ENCODE measurements at regions not wholly inside any gene's neighbourhood (a gene's known extent, or its start where the extent isn't known, plus 50 kb on each side); places are given as distances from the start of the nearest gene placed in this dataset.
A peak's percentile ranks its signal among the peaks of the same experiment; 100 is the strongest.

GRCh38 chr9:124180557-124180956, 77.2 kb upstream of the NEK6 start:
- DNase-seq, result peak; percentile 90

- peak; percentile 83 for DNase-seq
Observed at GRCh38 chr9:124182741-124183140, 75.0 kb upstream of the NEK6 start.

GRCh38 chr9:124183772-124184171, 74.0 kb upstream of the NEK6 start:
- DNase-seq, result no peak

GRCh38 chr9:124185413-124185812, 72.3 kb upstream of the NEK6 start:
- no peak for DNase-seq

- no peak for DNase-seq
Observed at GRCh38 chr9:124187311-124187710, 70.4 kb upstream of the NEK6 start.

- DNase-seq, result no peak
Observed at GRCh38 chr9:124188331-124189110, 69.2 kb upstream of the NEK6 start.

- no peak for DNase-seq
Observed at GRCh38 chr9:124190761-124191160, 67.0 kb upstream of the NEK6 start.

- DNase-seq, result no peak
Observed at GRCh38 chr9:124191691-124192395, 65.9 kb upstream of the NEK6 start.

GRCh38 chr9:124196814-124197176, 61.0 kb upstream of the NEK6 start:
- DNase-seq, result no peak

GRCh38 chr9:124197177-124198095, 60.3 kb upstream of the NEK6 start:
- DNase-seq, result no peak

- no peak for DNase-seq
Observed at GRCh38 chr9:124198331-124198730, 59.4 kb upstream of the NEK6 start.

GRCh38 chr9:124198948-124199347, 58.8 kb upstream of the NEK6 start:
- no peak for DNase-seq

GRCh38 chr9:124199474-124199873, 58.3 kb upstream of the NEK6 start:
- DNase-seq, result no peak

GRCh38 chr9:124202447-124202971, 55.2 kb upstream of the NEK6 start:
- DNase-seq, result no peak

- peak; percentile 69 for DNase-seq
Observed at GRCh38 chr9:124205686-124206352, 51.9 kb upstream of the NEK6 start.

- DNase-seq, result peak; percentile 81
Observed at GRCh38 chr9:124206391-124206790, 51.4 kb upstream of the NEK6 start.
